Astrocyte (in vitro differentiated cells and primary cell): ENCODE measurements at regions not wholly inside any gene's neighbourhood (a gene's known extent, or its start where the extent isn't known, plus 50 kb on each side); places are given as distances from the start of the nearest gene placed in this dataset.

Experiments used
- DNase-seq: peaks from one replicate; pipeline ENCODE4 v3.0.0-alpha.2; 2010; ENCODE audit warnings: low read depth
- FAIRE-seq: peaks from 2 replicates; lab custom pipeline; 2011; peaks lifted over from hg19 to GRCh38; lab: Jason Lieb, UNC
- H2AFZ ChIP-seq: 2 replicates; pipeline ENCODE4 v1.6.0; 2012; ENCODE audit warnings: low read depth, low read length, inconsistent platforms
- H3K27ac ChIP-seq: 2 replicates; pipeline ENCODE4 v1.5.1; 2011; ENCODE audit warnings: low read depth, low read length, inconsistent platforms
- H3K27me3 ChIP-seq: 2 replicates; pipeline ENCODE4 v1.6.0; 2011; ENCODE audit warnings: low read length, inconsistent platforms; ENCODE audit not compliant: insufficient read depth
- H3K36me3 ChIP-seq: 2 replicates; pipeline ENCODE4 v1.5.1; 2011; ENCODE audit warnings: low read length, inconsistent platforms; ENCODE audit not compliant: insufficient read depth
- H3K4me1 ChIP-seq: 2 replicates; pipeline ENCODE4 v1.5.1; 2011; ENCODE audit warnings: low read length, inconsistent platforms; ENCODE audit not compliant: insufficient read depth
- H3K4me2 ChIP-seq: 2 replicates; pipeline ENCODE4 v1.6.0; 2012; ENCODE audit warnings: low read length, inconsistent platforms
- H3K4me3 ChIP-seq: 2 replicates; pipeline ENCODE4 v1.5.1; 2011; ENCODE audit warnings: low read depth, mild to moderate bottlenecking, low read length, inconsistent platforms; ENCODE audit not compliant: insufficient read depth
- H3K79me2 ChIP-seq: 2 replicates; pipeline ENCODE4 v1.6.0; 2012; ENCODE audit warnings: mild to moderate bottlenecking, low read length, inconsistent platforms; ENCODE audit not compliant: insufficient read depth
- H3K9ac ChIP-seq: 2 replicates; pipeline ENCODE4 v1.6.0; 2012; ENCODE audit warnings: mild to moderate bottlenecking, low read length, inconsistent platforms
- H3K9me3 ChIP-seq: 2 replicates; pipeline ENCODE4 v1.5.1; 2012; ENCODE audit warnings: low read depth, mild to moderate bottlenecking, low read length, inconsistent platforms; ENCODE audit not compliant: insufficient read depth
- H4K20me1 ChIP-seq: 2 replicates; pipeline ENCODE4 v1.6.0; 2012; ENCODE audit warnings: low read length, inconsistent platforms; ENCODE audit not compliant: insufficient read depth
- H3K27ac Mint-ChIP-seq: one replicate; pipeline ENCODE4 v1.8.0; 2021; ENCODE audit warnings: mild to moderate bottlenecking, mixed read lengths; ENCODE audit not compliant: unreplicated experiment
- H3K27me3 Mint-ChIP-seq: one replicate; pipeline ENCODE4 v1.8.0; 2021; ENCODE audit warnings: low read depth, mixed read lengths; ENCODE audit not compliant: unreplicated experiment
- H3K36me3 Mint-ChIP-seq: one replicate; pipeline ENCODE4 v1.8.0; 2021; ENCODE audit warnings: low read depth, mixed read lengths; ENCODE audit not compliant: unreplicated experiment
- H3K4me1 Mint-ChIP-seq: one replicate; pipeline ENCODE4 v1.8.0; 2021; ENCODE audit warnings: low read depth, mixed read lengths; ENCODE audit not compliant: unreplicated experiment
- H3K4me3 Mint-ChIP-seq: one replicate; pipeline ENCODE4 v1.8.0; 2021; ENCODE audit warnings: mild to moderate bottlenecking, moderate library complexity, mixed read lengths; ENCODE audit not compliant: unreplicated experiment
- H3K9me3 Mint-ChIP-seq: one replicate; pipeline ENCODE4 v1.8.0; 2021; ENCODE audit warnings: mild to moderate bottlenecking, mixed read lengths; ENCODE audit not compliant: unreplicated experiment
- EZH2 ChIP-seq: IDR thresholded peaks from 2 replicates; pipeline ENCODE4 v1.6.1; 2012; ENCODE audit warnings: mild to moderate bottlenecking, low read length, inconsistent platforms; ENCODE audit not compliant: insufficient read depth
- TF ChIP-seq, protein P1 (sequence below): IDR thresholded peaks from 2 replicates; pipeline ENCODE4 v1.5.1; 2011; ENCODE audit warnings: low read depth, mild to moderate bottlenecking, inconsistent platforms, low read length, moderate library complexity; ENCODE audit not compliant: insufficient read depth

DNA sequence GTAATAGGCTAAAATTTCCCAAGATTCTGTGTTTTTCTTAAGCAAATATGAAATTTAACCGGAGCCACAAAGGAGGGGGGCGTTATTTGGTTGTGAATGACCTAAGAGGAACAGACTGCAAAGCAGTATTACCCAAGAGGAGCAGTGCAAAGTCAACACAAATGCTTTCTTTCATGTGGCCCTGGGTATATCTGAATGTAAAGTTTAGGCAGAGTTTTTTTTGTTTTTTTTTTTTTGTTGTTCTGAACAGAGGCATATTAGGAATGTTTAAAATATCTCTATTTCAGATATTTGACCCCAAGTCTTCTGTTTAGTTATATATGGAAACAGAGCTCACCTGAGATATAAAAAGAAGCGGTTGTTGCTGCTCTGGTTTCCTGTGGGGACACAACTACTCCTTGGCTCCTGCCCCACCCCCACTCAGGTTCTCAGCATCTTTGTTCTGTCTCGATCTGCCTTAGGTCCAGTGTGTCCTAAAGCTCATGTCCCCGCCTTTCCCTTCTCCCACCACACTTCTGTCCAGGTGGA is 220.7 kb downstream of the RFC3 start:
- Histone ChIP-seq H3K4me1 (peaks cover 23% of the 10 kb centered on the region), H3K4me2 (no peak overlapping the region), H3K27ac (no peak overlapping the region), H3K79me2 (no peaks in the 10 kb centered on the region), H3K4me3 (no peak overlapping the region), H3K27me3 (no peaks in the 10 kb centered on the region), H3K36me3 (no peaks in the 10 kb centered on the region), H3K9ac (no peak overlapping the region), H3K9me3 (no peaks in the 10 kb centered on the region), H2AFZ (no peak overlapping the region), H4K20me1 (no peaks in the 10 kb centered on the region)
- Mint-ChIP-seq H3K4me3 (no peak overlapping the region), H3K36me3 (no peaks in the 10 kb centered on the region), H3K4me1 (peaks cover 24% of the 10 kb centered on the region), H3K9me3 (peaks cover 6% of the 10 kb centered on the region), H3K27ac (no peak overlapping the region), H3K27me3 (no peaks in the 10 kb centered on the region)
- no peak for DNase-seq
- FAIRE-seq = no peak
- TF ChIP-seq EZH2 = no peak
- TF ChIP-seq, protein P1, sequence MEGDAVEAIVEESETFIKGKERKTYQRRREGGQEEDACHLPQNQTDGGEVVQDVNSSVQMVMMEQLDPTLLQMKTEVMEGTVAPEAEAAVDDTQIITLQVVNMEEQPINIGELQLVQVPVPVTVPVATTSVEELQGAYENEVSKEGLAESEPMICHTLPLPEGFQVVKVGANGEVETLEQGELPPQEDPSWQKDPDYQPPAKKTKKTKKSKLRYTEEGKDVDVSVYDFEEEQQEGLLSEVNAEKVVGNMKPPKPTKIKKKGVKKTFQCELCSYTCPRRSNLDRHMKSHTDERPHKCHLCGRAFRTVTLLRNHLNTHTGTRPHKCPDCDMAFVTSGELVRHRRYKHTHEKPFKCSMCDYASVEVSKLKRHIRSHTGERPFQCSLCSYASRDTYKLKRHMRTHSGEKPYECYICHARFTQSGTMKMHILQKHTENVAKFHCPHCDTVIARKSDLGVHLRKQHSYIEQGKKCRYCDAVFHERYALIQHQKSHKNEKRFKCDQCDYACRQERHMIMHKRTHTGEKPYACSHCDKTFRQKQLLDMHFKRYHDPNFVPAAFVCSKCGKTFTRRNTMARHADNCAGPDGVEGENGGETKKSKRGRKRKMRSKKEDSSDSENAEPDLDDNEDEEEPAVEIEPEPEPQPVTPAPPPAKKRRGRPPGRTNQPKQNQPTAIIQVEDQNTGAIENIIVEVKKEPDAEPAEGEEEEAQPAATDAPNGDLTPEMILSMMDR = no peak

DNA sequence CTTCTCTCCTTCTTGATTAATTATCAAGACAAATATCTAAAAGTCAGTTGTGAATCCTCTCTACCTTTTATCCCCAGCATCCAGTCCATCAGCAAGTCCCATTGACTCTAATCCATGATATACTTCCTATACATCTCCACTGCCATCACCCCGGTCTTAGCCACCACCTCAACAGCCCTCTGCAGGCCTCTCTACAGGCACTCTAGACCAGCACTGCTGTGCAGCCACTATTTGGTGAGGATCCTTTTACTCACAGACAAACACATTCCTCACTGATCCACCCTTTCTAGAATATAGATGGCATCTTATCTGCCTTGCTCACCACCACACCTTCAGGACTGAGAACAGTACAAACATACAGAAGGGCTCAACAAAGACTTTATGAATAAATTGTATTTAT is 221.7 kb downstream of the RFC3 start:
- no peak overlapping the region for H3K4me2 ChIP-seq
- H3K27me3 Mint-ChIP-seq = no peaks in the 10 kb centered on the region
- peaks cover 32% of the 10 kb centered on the region for H3K4me1 ChIP-seq
- no peak overlapping the region for H3K4me3 ChIP-seq
- TF ChIP-seq, protein P1 = no peak
- TF ChIP-seq EZH2 = no peak
- H3K4me1 Mint-ChIP-seq = peaks cover 30% of the 10 kb centered on the region
- H3K27me3 ChIP-seq = no peaks in the 10 kb centered on the region
- H3K9ac ChIP-seq = no peak overlapping the region
- H3K4me3 Mint-ChIP-seq = no peak overlapping the region
- peaks cover 6% of the 10 kb centered on the region for H3K9me3 Mint-ChIP-seq
- H3K36me3 ChIP-seq = no peaks in the 10 kb centered on the region
- H3K79me2 ChIP-seq = no peaks in the 10 kb centered on the region
- no peak for FAIRE-seq
- H3K36me3 Mint-ChIP-seq = no peaks in the 10 kb centered on the region
- peak overlapping the region; percentile 56 for H3K27ac Mint-ChIP-seq
- H3K27ac ChIP-seq = no peak overlapping the region
- no peak overlapping the region for H2AFZ ChIP-seq
- no peaks in the 10 kb centered on the region for H3K9me3 ChIP-seq
- DNase-seq = no peak
- H4K20me1 ChIP-seq = no peaks in the 10 kb centered on the region

DNA sequence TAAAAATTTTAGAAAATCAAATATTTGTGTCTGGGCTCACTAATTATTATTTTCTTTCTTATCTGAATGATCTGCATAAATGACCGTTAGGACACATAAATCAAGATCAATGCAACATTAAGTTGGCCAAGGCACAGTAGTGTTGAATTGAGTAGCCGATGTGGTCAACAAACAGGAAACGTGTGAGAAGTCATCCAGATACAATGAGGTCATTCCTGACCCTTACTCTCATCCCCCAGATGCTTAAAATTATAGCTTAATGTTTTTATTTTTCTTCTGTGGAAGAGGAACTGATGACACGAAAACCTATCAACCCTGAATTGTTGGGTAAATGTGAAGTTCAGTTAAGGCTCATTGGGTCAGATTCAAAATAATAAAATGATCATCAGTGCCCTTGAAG is 222.9 kb downstream of the RFC3 start:
- DNase-seq = peak; percentile 59
- Histone ChIP-seq H3K36me3 (no peaks in the 10 kb centered on the region), H4K20me1 (no peaks in the 10 kb centered on the region), H3K27me3 (no peaks in the 10 kb centered on the region), H3K4me3 (no peak overlapping the region), H3K9me3 (no peaks in the 10 kb centered on the region), H3K4me1 (peaks cover 34% of the 10 kb centered on the region), H2AFZ (no peak overlapping the region), H3K27ac (no peak overlapping the region), H3K4me2 (no peak overlapping the region), H3K9ac (no peak overlapping the region), H3K79me2 (no peaks in the 10 kb centered on the region)
- Mint-ChIP-seq H3K9me3 (peaks cover 5% of the 10 kb centered on the region), H3K4me3 (no peak overlapping the region), H3K4me1 (peaks cover 32% of the 10 kb centered on the region), H3K27ac (no peak overlapping the region), H3K36me3 (no peaks in the 10 kb centered on the region), H3K27me3 (no peaks in the 10 kb centered on the region)
- TF ChIP-seq, protein P1 = no peak
- TF ChIP-seq EZH2 = no peak
- FAIRE-seq = peak; percentile 29
